ENCODE measurements at regions not wholly inside any gene's neighbourhood (a gene's known extent, or its start where the extent isn't known, plus 50 kb on each side); places are given as distances from the start of the nearest gene placed in this dataset.

DNA sequence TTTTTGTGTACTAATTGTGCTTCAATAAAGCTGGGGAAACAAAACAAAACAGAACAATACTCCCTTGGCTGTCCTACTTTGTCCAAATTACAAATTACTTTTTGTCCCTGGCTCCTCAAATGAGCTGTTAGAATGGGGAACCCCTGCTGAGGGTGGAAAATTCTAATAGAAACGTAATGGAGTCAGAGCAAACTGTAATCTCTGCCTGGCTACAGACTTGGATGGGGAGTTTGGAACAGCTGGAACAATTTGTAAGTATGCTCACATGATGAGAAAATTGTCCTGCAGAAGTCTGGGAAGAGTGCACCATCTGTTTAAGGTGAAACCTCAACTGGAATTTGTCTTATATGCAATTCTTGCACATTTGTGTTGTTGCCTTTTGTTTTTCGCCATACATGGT, 364.4 kb upstream of the CLNK start:
- WGBS: 87% methylated on average over 1 of the region's 2 CpGs
- Histone ChIP-seq H3K4me3 (ENCODE audit: low read length) (no peak overlapping the region), H3K27ac (ENCODE audit: low read depth, low read length) (no peak overlapping the region)

DNA sequence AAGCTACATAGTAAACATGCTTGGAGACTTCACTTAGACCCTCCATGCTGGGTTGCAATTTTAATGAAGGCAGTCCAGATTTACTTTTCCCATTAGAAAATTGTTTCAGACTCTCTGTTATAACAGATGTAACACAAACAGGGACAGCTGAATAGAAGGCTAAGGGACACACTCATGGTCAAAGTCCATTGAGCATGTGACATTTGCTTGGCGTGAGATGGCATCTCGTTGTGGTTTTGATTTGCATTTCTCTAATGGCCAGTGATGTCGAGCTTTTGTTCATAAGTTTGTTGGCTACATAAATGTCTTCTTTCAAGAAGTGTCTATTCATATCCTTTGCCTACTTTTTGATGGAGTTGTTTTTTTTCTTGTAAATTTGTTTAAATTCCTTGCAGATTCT, 358.2 kb upstream of the CLNK start:
- WGBS: 96% methylated on average over 3 of the region's 3 CpGs
- Histone ChIP-seq H3K9ac (ENCODE audit: low read depth, low read length) (no peak overlapping the region), H3K27me3 (ENCODE audit: insufficient read depth, low read length) (no peaks in the 10 kb centered on the region), H3K9me3 (ENCODE audit: insufficient read depth, low read depth, low read length) (no peaks in the 10 kb centered on the region), H3K27ac (ENCODE audit: low read depth, low read length) (no peak overlapping the region), H3K36me3 (ENCODE audit: insufficient read depth, low read length) (no peaks in the 10 kb centered on the region), H3K4me1 (ENCODE audit: insufficient read depth, low read length) (no peaks in the 10 kb centered on the region), H3K4me3 (ENCODE audit: low read length) (no peak overlapping the region)

More for the DNA sequence above, 364.4 kb upstream of the CLNK start:
- Histone ChIP-seq H3K36me3 (ENCODE audit: insufficient read depth, low read length) (no peaks in the 10 kb centered on the region), H3K9ac (ENCODE audit: low read depth, low read length) (no peak overlapping the region), H3K27me3 (ENCODE audit: insufficient read depth, low read length) (no peaks in the 10 kb centered on the region), H3K4me1 (ENCODE audit: insufficient read depth, low read length) (no peaks in the 10 kb centered on the region), H3K9me3 (ENCODE audit: insufficient read depth, low read depth, low read length) (no peaks in the 10 kb centered on the region)

GRCh38 chr4:11039634-11040131, 355.1 kb upstream of the CLNK start:
- Histone ChIP-seq H3K27me3 (ENCODE audit: insufficient read depth, low read length) (no peaks in the 10 kb centered on the region), H3K4me3 (ENCODE audit: low read length) (no peak overlapping the region), H3K9ac (ENCODE audit: low read depth, low read length) (no peak overlapping the region), H3K4me1 (ENCODE audit: insufficient read depth, low read length) (no peaks in the 10 kb centered on the region), H3K27ac (ENCODE audit: low read depth, low read length) (no peak overlapping the region), H3K36me3 (ENCODE audit: insufficient read depth, low read length) (no peaks in the 10 kb centered on the region), H3K9me3 (ENCODE audit: insufficient read depth, low read depth, low read length) (no peaks in the 10 kb centered on the region)
- 97% methylated on average over 8 of the region's 8 CpGs for WGBS

DNA sequence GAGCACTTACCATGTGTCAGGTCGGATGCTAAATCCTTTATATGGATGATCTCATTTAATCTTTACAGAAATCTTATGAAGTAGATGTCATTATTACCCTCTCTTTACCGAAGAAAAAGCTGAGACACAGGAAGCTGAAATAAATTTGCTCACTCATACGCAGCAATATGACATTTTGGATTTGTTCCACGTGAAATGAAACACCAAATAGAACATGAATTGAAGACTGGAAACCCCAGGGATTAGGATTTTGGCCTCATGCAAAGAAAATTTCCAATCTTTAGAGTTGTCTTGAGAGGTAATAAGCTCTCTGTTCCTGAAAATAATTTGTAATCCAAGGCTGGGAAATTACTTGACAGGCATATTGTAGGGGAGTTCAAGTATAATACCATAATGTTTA, 354.4 kb upstream of the CLNK start:
- H3K27ac ChIP-seq (ENCODE audit: low read depth, low read length): no peak overlapping the region
- H3K9ac ChIP-seq (ENCODE audit: low read depth, low read length): no peak overlapping the region
- no peaks in the 10 kb centered on the region for H3K9me3 ChIP-seq (ENCODE audit: insufficient read depth, low read depth, low read length)
- H3K36me3 ChIP-seq (ENCODE audit: insufficient read depth, low read length): no peaks in the 10 kb centered on the region
- H3K27me3 ChIP-seq (ENCODE audit: insufficient read depth, low read length): no peaks in the 10 kb centered on the region
- WGBS: 98% methylated on average over 4 of the region's 4 CpGs
- no peaks in the 10 kb centered on the region for H3K4me1 ChIP-seq (ENCODE audit: insufficient read depth, low read length)
- H3K4me3 ChIP-seq (ENCODE audit: low read length): no peak overlapping the region

DNA sequence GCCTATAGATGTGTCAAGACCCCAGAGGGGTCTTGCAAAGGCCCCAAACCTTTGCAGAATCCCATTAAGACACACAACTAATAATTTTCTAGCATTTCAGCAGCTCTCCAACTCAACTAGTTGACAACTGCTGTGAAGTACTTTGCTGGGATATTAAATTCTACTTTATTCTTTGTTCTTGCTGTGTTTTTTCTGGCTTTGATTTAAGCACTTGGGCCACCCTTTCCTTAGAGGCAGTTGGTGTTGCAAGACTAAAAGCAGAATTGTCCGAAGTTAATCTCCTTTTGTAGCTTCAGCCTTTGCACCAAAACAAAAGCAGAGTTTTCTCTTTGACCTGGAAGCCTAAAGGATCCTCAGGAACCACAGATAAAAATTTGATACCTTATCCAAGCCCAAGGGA, 353.1 kb upstream of the CLNK start:
- Histone ChIP-seq H3K4me3 (ENCODE audit: low read length) (no peak overlapping the region), H3K27ac (ENCODE audit: low read depth, low read length) (no peak overlapping the region), H3K9me3 (ENCODE audit: insufficient read depth, low read depth, low read length) (no peaks in the 10 kb centered on the region), H3K36me3 (ENCODE audit: insufficient read depth, low read length) (no peaks in the 10 kb centered on the region), H3K9ac (ENCODE audit: low read depth, low read length) (no peak overlapping the region), H3K27me3 (ENCODE audit: insufficient read depth, low read length) (no peaks in the 10 kb centered on the region), H3K4me1 (ENCODE audit: insufficient read depth, low read length) (no peaks in the 10 kb centered on the region)
- WGBS: 89% methylated on average over 1 of the region's 1 CpG

- Histone ChIP-seq H3K4me1 (ENCODE audit: insufficient read depth, low read length) (no peaks in the 10 kb centered on the region), H3K36me3 (ENCODE audit: insufficient read depth, low read length) (no peaks in the 10 kb centered on the region), H3K27ac (ENCODE audit: low read depth, low read length) (no peak overlapping the region), H3K4me3 (ENCODE audit: low read length) (no peak overlapping the region), H3K27me3 (ENCODE audit: insufficient read depth, low read length) (no peaks in the 10 kb centered on the region), H3K9me3 (ENCODE audit: insufficient read depth, low read depth, low read length) (no peaks in the 10 kb centered on the region), H3K9ac (ENCODE audit: low read depth, low read length) (no peak overlapping the region)
- WGBS: 75% methylated on average over 3 of the region's 3 CpGs
These were observed 343.8 kb upstream of the CLNK start for GRCh38 chr4:11028334-11028733.

DNA sequence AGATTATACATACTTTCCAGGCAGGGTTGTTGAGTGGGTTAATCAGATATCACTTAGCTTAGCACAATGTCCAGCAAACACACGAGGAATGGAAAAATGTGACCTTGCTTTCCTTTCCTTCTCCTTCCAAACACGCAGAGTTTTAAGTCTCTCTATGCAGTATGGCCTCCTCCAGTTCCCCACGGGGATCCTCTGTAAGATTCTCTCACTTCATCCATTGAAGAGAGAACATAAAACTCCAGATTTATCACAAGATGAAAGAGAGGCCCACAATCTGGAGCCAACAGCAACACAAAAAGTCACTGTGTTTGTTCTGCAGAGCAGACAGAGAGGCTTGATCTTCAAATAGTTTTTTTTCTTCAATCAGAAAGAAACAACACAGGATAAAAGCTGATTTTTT, 336.8 kb upstream of the CLNK start:
- 84% methylated on average over 3 of the region's 3 CpGs for WGBS
- H3K4me3 ChIP-seq (ENCODE audit: low read length): no peak overlapping the region
- no peaks in the 10 kb centered on the region for H3K9me3 ChIP-seq (ENCODE audit: insufficient read depth, low read depth, low read length)
- no peaks in the 10 kb centered on the region for H3K36me3 ChIP-seq (ENCODE audit: insufficient read depth, low read length)
- H3K9ac ChIP-seq (ENCODE audit: low read depth, low read length): no peak overlapping the region
- no peak overlapping the region for H3K27ac ChIP-seq (ENCODE audit: low read depth, low read length)
- no peaks in the 10 kb centered on the region for H3K27me3 ChIP-seq (ENCODE audit: insufficient read depth, low read length)
- H3K4me1 ChIP-seq (ENCODE audit: insufficient read depth, low read length): no peaks in the 10 kb centered on the region

DNA sequence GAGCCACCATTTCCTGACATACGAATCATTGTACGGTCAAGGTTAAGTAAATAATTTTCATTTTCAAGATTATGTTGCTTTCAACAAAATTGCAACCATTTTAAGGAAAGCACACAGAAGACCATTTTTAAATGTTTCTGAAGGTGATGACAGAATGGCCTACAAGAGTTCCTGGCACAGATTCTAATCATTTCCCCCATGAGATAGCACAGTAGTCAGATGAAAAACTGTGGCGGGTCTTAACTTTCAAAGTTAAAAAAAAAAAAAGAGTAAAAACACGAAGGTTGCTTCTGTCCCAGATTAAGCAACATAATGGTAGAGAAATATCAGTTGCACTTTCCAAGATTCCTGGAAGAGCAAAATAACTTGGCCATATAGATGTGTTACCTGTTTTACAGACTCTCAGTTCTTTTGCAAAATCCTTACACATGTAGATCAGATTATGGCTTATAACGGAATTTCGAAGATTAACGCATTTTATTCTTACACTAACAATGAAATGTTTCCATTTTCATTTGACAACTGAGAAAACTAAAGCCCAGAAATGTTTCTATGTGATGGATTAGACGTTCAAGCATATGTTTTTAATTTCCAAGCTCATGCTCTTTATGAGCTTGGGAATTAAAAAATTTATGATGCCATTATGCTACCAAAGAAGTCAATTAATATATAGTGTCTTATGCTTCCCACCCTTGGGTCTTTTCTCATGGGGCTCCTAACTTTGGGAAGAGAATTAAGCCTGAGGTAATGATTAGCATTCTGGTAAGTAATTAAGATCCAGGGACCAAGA, 335.1 kb upstream of the CLNK start:
- Histone ChIP-seq H3K27ac (ENCODE audit: low read depth, low read length) (no peak overlapping the region), H3K9ac (ENCODE audit: low read depth, low read length) (no peak overlapping the region), H3K36me3 (ENCODE audit: insufficient read depth, low read length) (no peaks in the 10 kb centered on the region), H3K4me3 (ENCODE audit: low read length) (no peak overlapping the region), H3K27me3 (ENCODE audit: insufficient read depth, low read length) (no peaks in the 10 kb centered on the region), H3K9me3 (ENCODE audit: insufficient read depth, low read depth, low read length) (no peaks in the 10 kb centered on the region), H3K4me1 (ENCODE audit: insufficient read depth, low read length) (no peaks in the 10 kb centered on the region)
- 98% methylated on average over 8 of the region's 8 CpGs for WGBS

DNA sequence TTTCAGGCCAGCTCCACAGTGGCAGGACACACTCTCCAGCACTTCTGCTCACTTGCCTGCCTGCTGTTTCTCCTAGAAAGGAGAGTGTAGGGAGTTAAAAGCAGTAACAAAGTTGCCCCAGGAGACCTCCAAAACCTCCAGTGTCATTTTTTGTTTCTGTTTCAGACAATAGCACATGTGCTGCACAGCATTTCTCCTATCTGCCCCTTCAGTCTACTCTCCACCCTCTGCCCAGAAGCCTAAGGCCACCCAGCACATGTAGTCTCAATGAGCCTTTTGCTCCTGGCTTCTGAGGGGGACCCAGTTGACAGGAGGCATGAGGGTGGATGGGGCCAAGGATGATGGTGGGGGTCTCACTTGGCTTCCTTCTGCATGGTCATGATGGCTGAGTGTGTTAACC, 329.6 kb upstream of the CLNK start:
- Histone ChIP-seq H3K27ac (ENCODE audit: low read depth, low read length) (no peak overlapping the region), H3K9ac (ENCODE audit: low read depth, low read length) (no peak overlapping the region), H3K27me3 (ENCODE audit: insufficient read depth, low read length) (no peaks in the 10 kb centered on the region), H3K4me3 (ENCODE audit: low read length) (no peak overlapping the region), H3K36me3 (ENCODE audit: insufficient read depth, low read length) (no peaks in the 10 kb centered on the region), H3K9me3 (ENCODE audit: insufficient read depth, low read depth, low read length) (no peaks in the 10 kb centered on the region), H3K4me1 (ENCODE audit: insufficient read depth, low read length) (no peaks in the 10 kb centered on the region)

DNA sequence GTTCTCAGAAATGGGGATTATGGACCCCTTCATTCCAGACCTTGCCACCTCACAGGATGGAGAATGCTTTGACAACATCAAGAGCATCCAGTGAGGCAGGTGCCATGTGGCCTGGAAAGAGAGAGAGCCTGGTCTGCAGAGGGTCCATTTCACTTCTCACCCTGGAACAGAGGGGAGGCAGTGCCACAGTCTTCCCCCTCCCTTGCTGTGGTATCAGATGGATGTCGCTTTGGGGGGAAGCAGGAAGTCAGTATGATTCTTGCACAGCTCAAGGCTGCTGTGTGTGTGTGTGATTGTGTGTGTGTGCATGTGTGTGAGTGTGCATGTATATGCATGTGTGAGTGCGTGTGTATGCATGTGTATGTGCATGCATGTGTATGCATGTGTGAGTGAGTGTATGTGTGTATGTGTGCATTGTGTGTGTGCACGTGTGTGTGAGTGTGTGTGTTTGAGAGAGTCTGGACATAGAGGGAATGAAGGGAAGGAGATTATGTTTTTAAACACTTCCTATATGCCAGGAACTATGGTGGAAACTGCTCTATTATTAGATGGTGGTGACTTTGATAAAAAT, 328.6 kb upstream of the CLNK start:
- H3K4me1 ChIP-seq (ENCODE audit: insufficient read depth, low read length): no peaks in the 10 kb centered on the region
- no peaks in the 10 kb centered on the region for H3K36me3 ChIP-seq (ENCODE audit: insufficient read depth, low read length)
- H3K27me3 ChIP-seq (ENCODE audit: insufficient read depth, low read length): no peaks in the 10 kb centered on the region
- H3K4me3 ChIP-seq (ENCODE audit: low read length): no peak overlapping the region
- no peak overlapping the region for H3K27ac ChIP-seq (ENCODE audit: low read depth, low read length)
- WGBS: 93% methylated on average over 3 of the region's 3 CpGs
- H3K9ac ChIP-seq (ENCODE audit: low read depth, low read length): no peak overlapping the region
- no peaks in the 10 kb centered on the region for H3K9me3 ChIP-seq (ENCODE audit: insufficient read depth, low read depth, low read length)

DNA sequence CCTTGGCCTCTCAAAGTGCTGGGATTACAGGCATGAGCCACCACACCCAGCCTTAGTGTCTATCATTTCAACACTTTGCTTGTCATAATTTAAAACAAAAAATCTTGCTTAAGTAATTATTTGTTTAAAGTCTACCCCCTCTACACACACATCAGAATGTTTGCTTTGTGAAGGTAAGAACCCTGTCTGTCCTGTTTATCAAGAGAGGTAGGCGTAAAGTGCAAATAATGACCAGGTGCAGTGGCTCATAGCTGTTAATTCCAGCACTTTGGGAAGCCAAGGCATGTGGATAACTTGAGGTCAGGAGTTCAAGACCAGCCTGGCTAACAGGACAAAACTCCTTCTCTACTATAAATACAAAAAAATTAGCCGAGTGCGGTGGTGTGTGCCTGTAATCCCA, 326.7 kb upstream of the CLNK start:
- Histone ChIP-seq H3K27ac (ENCODE audit: low read depth, low read length) (no peak overlapping the region), H3K27me3 (ENCODE audit: insufficient read depth, low read length) (no peaks in the 10 kb centered on the region), H3K4me1 (ENCODE audit: insufficient read depth, low read length) (no peaks in the 10 kb centered on the region), H3K9ac (ENCODE audit: low read depth, low read length) (no peak overlapping the region), H3K9me3 (ENCODE audit: insufficient read depth, low read depth, low read length) (no peaks in the 10 kb centered on the region), H3K4me3 (ENCODE audit: low read length) (no peak overlapping the region), H3K36me3 (ENCODE audit: insufficient read depth, low read length) (no peaks in the 10 kb centered on the region)
- WGBS: 94% methylated on average over 3 of the region's 3 CpGs
